NCI-H748 treated with DMSO at 0.1 percent for 48 hours (cell line): ENCODE measurements at regions not wholly inside any gene's neighbourhood (a gene's known extent, or its start where the extent isn't known, plus 50 kb on each side); places are given as distances from the start of the nearest gene placed in this dataset.

Source experiments
- DNase-seq: peaks from one replicate; lab custom pipeline; 2025; lab: John Stamatoyannopoulos, UW

- no peak for DNase-seq
Measured at GRCh38 chr3:110101361-110101760, 764.0 kb upstream of the DPPA4 start.

GRCh38 chr3:110106805-110107204 lies 769.5 kb upstream of the DPPA4 start:
- DNase-seq: no peak

GRCh38 chr3:110123946-110124345 lies 786.6 kb upstream of the DPPA4 start:
- no peak for DNase-seq

GRCh38 chr3:110126065-110126464 lies 788.7 kb upstream of the DPPA4 start:
- no peak for DNase-seq

- no peak for DNase-seq
Measured at GRCh38 chr3:110133971-110134370, 796.6 kb upstream of the DPPA4 start.

- no peak for DNase-seq
Measured at GRCh38 chr3:110139048-110139447, 801.7 kb upstream of the DPPA4 start.

- no peak for DNase-seq
Measured at GRCh38 chr3:110139821-110140220, 802.5 kb upstream of the DPPA4 start.

- DNase-seq: no peak
Measured at GRCh38 chr3:110149763-110150162, 812.4 kb upstream of the DPPA4 start.

GRCh38 chr3:110157221-110157620 lies 819.9 kb upstream of the DPPA4 start:
- DNase-seq: no peak

- DNase-seq: no peak
Measured at GRCh38 chr3:110164632-110165369, 827.5 kb upstream of the DPPA4 start.

GRCh38 chr3:110165370-110165743 lies 828.0 kb upstream of the DPPA4 start:
- peak; percentile 3 for DNase-seq

- no peak for DNase-seq
Measured at GRCh38 chr3:110165753-110166152, 828.4 kb upstream of the DPPA4 start.

- no peak for DNase-seq
Measured at GRCh38 chr3:110166791-110167190, 829.4 kb upstream of the DPPA4 start.

GRCh38 chr3:110174908-110175307 lies 837.6 kb upstream of the DPPA4 start:
- DNase-seq: no peak

- no peak for DNase-seq
Measured at GRCh38 chr3:110178965-110179364, 841.6 kb upstream of the DPPA4 start.

GRCh38 chr3:110180733-110181132 lies 843.4 kb upstream of the DPPA4 start:
- no peak for DNase-seq

GRCh38 chr3:110181226-110181625 lies 843.9 kb upstream of the DPPA4 start:
- DNase-seq: no peak

- no peak for DNase-seq
Measured at GRCh38 chr3:110184536-110184935, 847.2 kb upstream of the DPPA4 start.

- no peak for DNase-seq
Measured at GRCh38 chr3:110193074-110193473, 855.7 kb upstream of the DPPA4 start.

GRCh38 chr3:110198717-110199587 lies 861.6 kb upstream of the DPPA4 start:
- no peak for DNase-seq

- no peak for DNase-seq
Measured at GRCh38 chr3:110199588-110199943, 862.2 kb upstream of the DPPA4 start.

- no peak for DNase-seq
Measured at GRCh38 chr3:110210086-110210660, 861.4 kb upstream of the NECTIN3 start.

- DNase-seq: no peak
Measured at GRCh38 chr3:110226645-110227044, 845.0 kb upstream of the NECTIN3 start.
